Hepatocyte (in vitro differentiated cells): ENCODE measurements at regions not wholly inside any gene's neighbourhood (a gene's known extent, or its start where the extent isn't known, plus 50 kb on each side); places are given as distances from the start of the nearest gene placed in this dataset.

ENCODE experiments used
- DNase-seq: peaks from one replicate; pipeline ENCODE4 v3.0.0-alpha.2; 2016; ENCODE audit warnings: low spot score
- H2AFZ ChIP-seq: fragments of 200-600 bp; sonication (generic); 2 replicates; pipeline ENCODE4 v1.6.0; 2016; ENCODE audit warnings: antibody characterized with exemption, mild to moderate bottlenecking
- H3K27ac ChIP-seq: fragments of 200-600 bp; sonication (generic); 2 replicates; pipeline ENCODE4 v1.5.1; 2016; ENCODE audit warnings: mild to moderate bottlenecking
- H3K27me3 ChIP-seq: fragments of 200-600 bp; sonication (generic); 2 replicates; pipeline ENCODE4 v1.6.1; 2016
- H3K36me3 ChIP-seq: fragments of 200-600 bp; sonication (generic); replicated peaks from 2 replicates; pipeline ENCODE4 v1.5.1; 2016; ENCODE audit warnings: low read depth; ENCODE audit not compliant: insufficient read depth
- H3K4me1 ChIP-seq: fragments of 200-600 bp; sonication (generic); 2 replicates; pipeline ENCODE4 v1.5.1; 2016; ENCODE audit warnings: mild to moderate bottlenecking, moderate library complexity; ENCODE audit not compliant: insufficient read depth
- H3K4me2 ChIP-seq: fragments of 200-600 bp; sonication (generic); 2 replicates; pipeline ENCODE4 v1.6.0; 2016
- H3K4me3 ChIP-seq: fragments of 200-600 bp; sonication (generic); 2 replicates; pipeline ENCODE4 v1.5.1; 2016; ENCODE audit warnings: mild to moderate bottlenecking
- H3K79me2 ChIP-seq: fragments of 200-600 bp; sonication (generic); 2 replicates; pipeline ENCODE4 v1.6.0; 2017; ENCODE audit warnings: mild to moderate bottlenecking
- H3K9me2 ChIP-seq: fragments of 200-600 bp; sonication (generic); replicated peaks from 2 replicates; pipeline ENCODE4 v1.6.0; 2017; ENCODE audit warnings: mild to moderate bottlenecking; ENCODE audit not compliant: insufficient read depth
- H3K9me3 ChIP-seq: fragments of 200-600 bp; sonication (generic); 2 replicates; pipeline ENCODE4 v1.5.1; 2016; ENCODE audit warnings: low read depth, mild to moderate bottlenecking
- H4K20me1 ChIP-seq: fragments of 200-600 bp; sonication (generic); 2 replicates; pipeline ENCODE4 v1.6.0; 2016; ENCODE audit warnings: mild to moderate bottlenecking; ENCODE audit not compliant: insufficient read depth, poor library complexity, severe bottlenecking
- EZH2 ChIP-seq: fragments of 200-600 bp; sonication (generic); IDR thresholded peaks from 2 replicates; pipeline ENCODE4 v1.6.1; 2016; ENCODE audit warnings: antibody characterized with exemption, mild to moderate bottlenecking, borderline replicate concordance
- EZH2phosphoT487 ChIP-seq: fragments of 200-600 bp; sonication (generic); IDR thresholded peaks from one replicate; pipeline ENCODE4 v1.6.1; 2018; ENCODE audit warnings: antibody characterized with exemption, mild to moderate bottlenecking, low read depth, moderate library complexity; ENCODE audit not compliant: unreplicated experiment, severe bottlenecking
- whole genome bisulfite sequencing: methylation state at CpG from one replicate; pipeline ENCODE4 v1.1.6; 2016; ENCODE audit warnings: low lambda C conversion rate; ENCODE audit errors: missing lambda C conversion rate; 5-methylcytosine and 5-hydroxymethylcytosine counted together
- TF ChIP-seq, protein P1 (sequence below): fragments of 200-600 bp; sonication (generic); IDR thresholded peaks from 2 replicates; pipeline ENCODE4 v1.5.1; 2016; ENCODE audit warnings: antibody characterized with exemption, mild to moderate bottlenecking; ENCODE audit not compliant: poor library complexity

DNA sequence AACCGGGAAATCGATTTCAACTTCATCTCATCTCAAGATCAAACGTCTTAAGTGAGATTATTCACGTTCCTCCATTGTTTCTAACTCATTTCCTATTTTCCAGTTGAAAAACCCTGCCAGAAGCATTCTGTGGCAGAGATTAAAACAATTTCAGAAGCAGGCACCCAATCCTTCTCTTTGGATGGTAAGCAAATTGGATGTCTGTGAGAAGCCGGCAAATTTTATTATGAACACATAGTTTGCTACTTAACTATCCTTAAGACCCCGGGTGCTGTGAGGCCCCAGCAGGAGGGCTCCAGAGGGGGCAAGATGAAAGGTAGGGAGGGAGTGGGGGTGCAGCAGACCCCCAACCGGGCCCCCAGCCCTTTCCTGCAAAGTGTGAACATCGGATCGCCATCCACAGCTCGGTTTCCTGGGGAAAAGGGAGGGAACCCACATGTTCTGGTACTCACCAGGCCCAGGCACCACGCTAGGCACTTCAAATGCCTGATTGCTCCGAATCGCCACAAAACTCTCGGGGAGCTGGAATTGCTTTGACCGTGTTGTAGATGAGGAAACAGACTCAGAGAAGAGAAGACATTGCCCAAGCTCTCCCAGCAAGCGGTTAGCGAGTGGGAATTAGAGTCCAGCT lies 167.1 kb upstream of the MVB12B start:
- H2AFZ ChIP-seq, result no peak overlapping the region
- no peak overlapping the region for H3K4me3 ChIP-seq
- TF ChIP-seq EZH2 (no peak), EZH2phosphoT487 (no peak)
- TF ChIP-seq, protein P1, sequence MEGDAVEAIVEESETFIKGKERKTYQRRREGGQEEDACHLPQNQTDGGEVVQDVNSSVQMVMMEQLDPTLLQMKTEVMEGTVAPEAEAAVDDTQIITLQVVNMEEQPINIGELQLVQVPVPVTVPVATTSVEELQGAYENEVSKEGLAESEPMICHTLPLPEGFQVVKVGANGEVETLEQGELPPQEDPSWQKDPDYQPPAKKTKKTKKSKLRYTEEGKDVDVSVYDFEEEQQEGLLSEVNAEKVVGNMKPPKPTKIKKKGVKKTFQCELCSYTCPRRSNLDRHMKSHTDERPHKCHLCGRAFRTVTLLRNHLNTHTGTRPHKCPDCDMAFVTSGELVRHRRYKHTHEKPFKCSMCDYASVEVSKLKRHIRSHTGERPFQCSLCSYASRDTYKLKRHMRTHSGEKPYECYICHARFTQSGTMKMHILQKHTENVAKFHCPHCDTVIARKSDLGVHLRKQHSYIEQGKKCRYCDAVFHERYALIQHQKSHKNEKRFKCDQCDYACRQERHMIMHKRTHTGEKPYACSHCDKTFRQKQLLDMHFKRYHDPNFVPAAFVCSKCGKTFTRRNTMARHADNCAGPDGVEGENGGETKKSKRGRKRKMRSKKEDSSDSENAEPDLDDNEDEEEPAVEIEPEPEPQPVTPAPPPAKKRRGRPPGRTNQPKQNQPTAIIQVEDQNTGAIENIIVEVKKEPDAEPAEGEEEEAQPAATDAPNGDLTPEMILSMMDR, result no peak
- no peaks in the 10 kb centered on the region for H3K27me3 ChIP-seq
- no peaks in the 10 kb centered on the region for H4K20me1 ChIP-seq
- H3K4me1 ChIP-seq, result no peaks in the 10 kb centered on the region
- no peak for DNase-seq
- WGBS, result 83% methylated on average over 17 of the region's 17 CpGs
- no peaks in the 10 kb centered on the region for H3K9me2 ChIP-seq
- H3K9me3 ChIP-seq, result no peaks in the 10 kb centered on the region
- H3K4me2 ChIP-seq, result no peak overlapping the region
- H3K27ac ChIP-seq, result no peak overlapping the region
- H3K79me2 ChIP-seq, result no peaks in the 10 kb centered on the region
- no peaks in the 10 kb centered on the region for H3K36me3 ChIP-seq

DNA sequence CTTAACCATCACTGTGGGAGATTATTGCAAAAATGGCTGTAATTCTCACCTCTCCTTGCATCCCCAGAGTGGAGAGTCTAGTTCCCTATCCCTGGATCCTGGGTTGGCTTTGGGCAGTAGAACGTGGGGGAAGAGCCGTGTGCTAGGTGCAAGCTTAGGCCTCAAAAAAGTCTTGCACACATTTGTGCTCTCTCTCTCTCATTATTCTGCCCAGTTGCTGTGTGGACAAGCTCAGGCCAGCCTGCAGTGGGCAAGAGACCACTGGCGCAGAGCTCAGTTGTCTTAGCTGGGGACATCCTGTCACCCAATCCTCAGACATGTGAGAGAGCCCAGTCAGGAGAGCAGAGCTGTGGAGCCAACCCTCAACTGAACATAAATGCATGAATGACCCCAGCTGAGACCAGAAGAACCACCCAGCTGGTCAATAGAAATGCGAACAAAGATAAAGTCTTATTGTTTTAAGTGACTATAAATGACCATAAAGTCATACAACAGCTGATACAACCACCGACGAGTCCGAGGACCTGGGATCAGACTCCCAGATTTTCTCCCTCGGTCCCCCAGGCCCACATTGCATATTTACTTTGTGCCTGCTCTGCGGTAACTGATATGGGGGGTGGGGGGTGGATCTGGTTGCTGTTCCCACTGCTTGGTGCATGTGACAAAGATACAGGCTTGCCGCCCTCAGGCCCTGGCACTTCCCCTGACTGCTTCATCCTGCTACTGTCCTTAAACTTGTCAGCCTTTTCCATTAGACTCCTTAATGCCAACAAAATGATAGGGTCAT lies 166.4 kb upstream of the MVB12B start:
- TF ChIP-seq EZH2phosphoT487, result no peak
- TF ChIP-seq EZH2, result no peak
- TF ChIP-seq, protein P1, result no peak
- no peak overlapping the region for H3K27ac ChIP-seq
- no peaks in the 10 kb centered on the region for H4K20me1 ChIP-seq
- no peaks in the 10 kb centered on the region for H3K79me2 ChIP-seq
- WGBS, result 75% methylated on average over 10 of the region's 10 CpGs
- H3K4me1 ChIP-seq, result no peaks in the 10 kb centered on the region
- no peaks in the 10 kb centered on the region for H3K27me3 ChIP-seq
- H3K4me3 ChIP-seq, result no peak overlapping the region
- no peaks in the 10 kb centered on the region for H3K9me2 ChIP-seq
- H3K4me2 ChIP-seq, result no peak overlapping the region
- no peaks in the 10 kb centered on the region for H3K36me3 ChIP-seq
- no peaks in the 10 kb centered on the region for H3K9me3 ChIP-seq
- H2AFZ ChIP-seq, result no peak overlapping the region
- DNase-seq, result no peak

DNA sequence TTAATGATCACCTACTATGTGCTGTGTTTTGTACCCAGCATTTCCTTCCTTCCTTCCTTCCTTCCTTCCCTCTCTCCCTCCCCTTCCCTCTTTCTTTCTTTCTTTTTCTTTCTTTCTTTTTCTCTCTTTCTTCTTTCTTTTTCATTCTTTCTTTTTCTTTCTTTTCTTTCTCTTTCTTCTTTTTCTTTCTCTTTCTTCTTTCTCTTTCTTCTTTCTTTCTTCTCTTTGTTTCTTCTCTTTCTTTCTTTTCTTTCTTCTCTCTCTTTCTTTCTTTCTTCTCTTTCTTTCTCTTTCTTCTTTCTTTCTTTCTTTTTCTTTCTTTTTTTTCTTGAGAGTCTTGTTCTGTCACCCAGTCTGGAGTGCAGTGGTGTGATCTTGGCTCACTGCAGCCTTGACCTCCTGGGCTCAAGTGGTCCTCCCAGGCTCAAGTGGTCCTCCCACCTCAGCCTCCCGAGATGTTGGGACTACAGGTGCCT lies 165.7 kb upstream of the MVB12B start:
- H3K9me3 ChIP-seq, result no peaks in the 10 kb centered on the region
- H3K9me2 ChIP-seq, result no peaks in the 10 kb centered on the region
- no peak overlapping the region for H3K4me2 ChIP-seq
- WGBS, result 100% methylated on average over 1 of the region's 1 CpG
- H4K20me1 ChIP-seq, result no peaks in the 10 kb centered on the region
- no peaks in the 10 kb centered on the region for H3K79me2 ChIP-seq
- no peaks in the 10 kb centered on the region for H3K27me3 ChIP-seq
- H3K4me3 ChIP-seq, result no peak overlapping the region
- H2AFZ ChIP-seq, result no peak overlapping the region
- TF ChIP-seq EZH2phosphoT487 (no peak), EZH2 (no peak)
- TF ChIP-seq, protein P1, result no peak
- H3K27ac ChIP-seq, result no peak overlapping the region
- no peaks in the 10 kb centered on the region for H3K4me1 ChIP-seq
- no peak for DNase-seq
- no peaks in the 10 kb centered on the region for H3K36me3 ChIP-seq
